Upper lobe of right lung (tissue), 1 donor: ENCODE measurements at regions not wholly inside any gene's neighbourhood (a gene's known extent, or its start where the extent isn't known, plus 50 kb on each side); places are given as distances from the start of the nearest gene placed in this dataset.

Experiments used
- ATAC-seq: fragments of 200-7000 bp; cut with Tn5 transposase; one replicate; pipeline ENCODE4 v1.9.1; 2020; ENCODE audit warnings: mild to moderate bottlenecking, moderate library complexity
- DNase-seq: peaks from one replicate; pipeline ENCODE4 v3.0.0-alpha.2; 2020
- H3K27ac ChIP-seq: fragments of 200-600 bp; one replicate; pipeline ENCODE4 v1.8.0; 2022
- H3K27me3 ChIP-seq: fragments of 200-600 bp; one replicate; pipeline ENCODE4 v1.8.0; 2022; ENCODE audit warnings: mild to moderate bottlenecking
- H3K36me3 ChIP-seq: fragments of 200-600 bp; one replicate; pipeline ENCODE4 v1.8.0; 2022
- H3K4me1 ChIP-seq: fragments of 200-600 bp; one replicate; pipeline ENCODE4 v1.8.0; 2022
- H3K4me3 ChIP-seq: fragments of 200-600 bp; one replicate; pipeline ENCODE4 v1.8.0; 2022; ENCODE audit warnings: mild to moderate bottlenecking
- H3K9me3 ChIP-seq: fragments of 200-600 bp; one replicate; pipeline ENCODE4 v1.8.0; 2022
- CTCF ChIP-seq: fragments of 200-600 bp; IDR thresholded peaks from one replicate; pipeline ENCODE4 v1.8.0; 2022; ENCODE audit warnings: antibody characterized with exemption
- intact Hi-C: fragments of 100-400 bp; cut with DNase I; formaldehyde crosslinking; loops from one replicate; pipeline ENCODE4 v1.11.0; 2022
- donor health status: DM: no; HTN: yes; CAD: no; lungs with severe emphysema.

GRCh38 chr4:66355328-66355727 is 685.0 kb upstream of the EPHA5 start:
- TF ChIP-seq CTCF: no peak
- Histone ChIP-seq H3K27me3 (no peaks in the 10 kb centered on the region), H3K27ac (no peak overlapping the region), H3K36me3 (no peaks in the 10 kb centered on the region), H3K9me3 (no peaks in the 10 kb centered on the region), H3K4me3 (no peak overlapping the region), H3K4me1 (no peaks in the 10 kb centered on the region)
- intact Hi-C loops: no loop called here
- ATAC-seq: no peak
- no peak for DNase-seq

- no peaks in the 10 kb centered on the region for H3K36me3 ChIP-seq
- intact Hi-C loops: no loop called here
- no peak for TF ChIP-seq CTCF
- no peak for DNase-seq
- ATAC-seq: no peak
- no peaks in the 10 kb centered on the region for H3K27me3 ChIP-seq
- no peak overlapping the region for H3K4me3 ChIP-seq
- no peak overlapping the region for H3K27ac ChIP-seq
- no peaks in the 10 kb centered on the region for H3K9me3 ChIP-seq
- no peaks in the 10 kb centered on the region for H3K4me1 ChIP-seq
These were observed 681.5 kb upstream of the EPHA5 start for GRCh38 chr4:66351761-66352160.

- DNase-seq: no peak
- no peak for TF ChIP-seq CTCF
These were observed 670.1 kb upstream of the EPHA5 start for GRCh38 chr4:66340286-66340893.

GRCh38 chr4:66339007-66339406 is 668.7 kb upstream of the EPHA5 start:
- no peak overlapping the region for H3K4me3 ChIP-seq
- DNase-seq: no peak

More at GRCh38 chr4:66340286-66340893, 670.1 kb upstream of the EPHA5 start:
- H3K4me3 ChIP-seq: no peak overlapping the region
- no peak for ATAC-seq
- intact Hi-C loops: no loop called here
- no peak overlapping the region for H3K27ac ChIP-seq
- no peaks in the 10 kb centered on the region for H3K36me3 ChIP-seq
- H3K27me3 ChIP-seq: no peaks in the 10 kb centered on the region
- no peaks in the 10 kb centered on the region for H3K9me3 ChIP-seq
- no peaks in the 10 kb centered on the region for H3K4me1 ChIP-seq

GRCh38 chr4:66331761-66332160 is 661.5 kb upstream of the EPHA5 start:
- H3K4me1 ChIP-seq: no peaks in the 10 kb centered on the region

More at GRCh38 chr4:66339007-66339406, 668.7 kb upstream of the EPHA5 start:
- ATAC-seq: no peak
- Histone ChIP-seq H3K4me1 (no peaks in the 10 kb centered on the region), H3K9me3 (no peaks in the 10 kb centered on the region), H3K27ac (no peak overlapping the region), H3K27me3 (no peaks in the 10 kb centered on the region), H3K36me3 (no peaks in the 10 kb centered on the region)
- TF ChIP-seq CTCF: no peak
- intact Hi-C loops: no loop called here

More at GRCh38 chr4:66331761-66332160, 661.5 kb upstream of the EPHA5 start:
- TF ChIP-seq CTCF: no peak
- intact Hi-C loops: no loop called here
- Histone ChIP-seq H3K9me3 (no peaks in the 10 kb centered on the region), H3K36me3 (no peaks in the 10 kb centered on the region), H3K27me3 (no peaks in the 10 kb centered on the region), H3K4me3 (no peak overlapping the region), H3K27ac (no peak overlapping the region)
- DNase-seq (no peak), ATAC-seq (no peak)
